A673 (cell line): ENCODE measurements at regions not wholly inside any gene's neighbourhood (a gene's known extent, or its start where the extent isn't known, plus 50 kb on each side); places are given as distances from the start of the nearest gene placed in this dataset.

ENCODE experiments used
- BruUV-seq: library from RNA; stranded (reverse); fragments of 400-500 nt; replicated peaks from 2 replicates; lab custom pipeline; 2021; lab: Mats Ljungman, UMichigan
- CTCF ChIA-PET: fragments of 300-600 bp; sonication (Branson Sonifier 250); formaldehyde crosslinking; loops from one replicate; lab custom pipeline; 2022; ENCODE audit warnings: antibody characterized with exemption; lab: Charles Lee
- POLR2A ChIA-PET: fragments of 300-600 bp; sonication (Branson Sonifier 250); formaldehyde crosslinking; loops from one replicate; lab custom pipeline; 2022; ENCODE audit warnings: antibody characterized with exemption; ENCODE audit not compliant: low non-redundant PET; lab: Charles Lee
- DNase-seq: peaks from one replicate; pipeline ENCODE4 v3.0.0-alpha.2; 2015; ENCODE audit warnings: low spot score
- H3K27ac ChIP-seq: fragments of 200-600 bp; sonication (generic); 2 replicates; pipeline ENCODE4 v1.5.1; 2016; ENCODE audit warnings: mixed run types, low read depth, mild to moderate bottlenecking, mixed read lengths, antibody characterized with exemption, low read length; ENCODE audit not compliant: poor library complexity, severe bottlenecking
- H3K27me3 ChIP-seq: fragments of 200-600 bp; sonication (generic); replicated peaks from 2 replicates; pipeline ENCODE4 v1.6.1; 2017; ENCODE audit warnings: mixed run types, low read depth, mild to moderate bottlenecking, mixed read lengths, antibody characterized with exemption, low read length; ENCODE audit not compliant: insufficient read depth, poor library complexity
- H3K36me3 ChIP-seq: fragments of 200-600 bp; sonication (generic); 2 replicates; pipeline ENCODE4 v1.6.1; 2016; ENCODE audit warnings: mixed run types, mild to moderate bottlenecking, mixed read lengths, antibody characterized with exemption, low read length; ENCODE audit not compliant: insufficient read depth, poor library complexity, severe bottlenecking
- H3K4me1 ChIP-seq: fragments of 200-600 bp; sonication (generic); 2 replicates; pipeline ENCODE4 v1.6.1; 2017; ENCODE audit warnings: mixed run types, mild to moderate bottlenecking, mixed read lengths, antibody characterized with exemption, low read length; ENCODE audit not compliant: insufficient read depth, poor library complexity, severe bottlenecking
- H3K4me3 ChIP-seq: fragments of 200-600 bp; sonication (generic); 2 replicates; pipeline ENCODE4 v1.5.1; 2016; ENCODE audit warnings: low read depth, mixed run types, mild to moderate bottlenecking, mixed read lengths, low read length; ENCODE audit not compliant: poor library complexity, severe bottlenecking
- H3K9me3 ChIP-seq: fragments of 200-600 bp; sonication (generic); 2 replicates; pipeline ENCODE4 v1.6.1; 2016; ENCODE audit warnings: mixed run types, low read depth, mild to moderate bottlenecking, mixed read lengths, antibody characterized with exemption, low read length; ENCODE audit not compliant: poor library complexity, severe bottlenecking
- EZH2 ChIP-seq: fragments of 200-600 bp; sonication (generic); IDR thresholded peaks from 2 replicates; pipeline ENCODE4 v1.6.1; 2017; ENCODE audit warnings: borderline replicate concordance, low read depth, mild to moderate bottlenecking, mixed read lengths, antibody characterized with exemption, low read length; ENCODE audit not compliant: poor library complexity, severe bottlenecking
- intact Hi-C: fragments of 100-400 bp; cut with micrococcal nuclease; formaldehyde crosslinking; loops from one replicate; pipeline ENCODE4 v1.10.0; 2022; ENCODE audit not compliant: unreplicated experiment
- TF ChIP-seq, protein P1 (sequence below): fragments of 300-800, 200-600 bp; sonication (generic); conservative IDR thresholded peaks from 2 replicates; pipeline ENCODE4 v1.5.1; 2017; ENCODE audit warnings: low read depth, mild to moderate bottlenecking, antibody characterized with exemption, low read length, moderate library complexity, mixed read lengths

DNA sequence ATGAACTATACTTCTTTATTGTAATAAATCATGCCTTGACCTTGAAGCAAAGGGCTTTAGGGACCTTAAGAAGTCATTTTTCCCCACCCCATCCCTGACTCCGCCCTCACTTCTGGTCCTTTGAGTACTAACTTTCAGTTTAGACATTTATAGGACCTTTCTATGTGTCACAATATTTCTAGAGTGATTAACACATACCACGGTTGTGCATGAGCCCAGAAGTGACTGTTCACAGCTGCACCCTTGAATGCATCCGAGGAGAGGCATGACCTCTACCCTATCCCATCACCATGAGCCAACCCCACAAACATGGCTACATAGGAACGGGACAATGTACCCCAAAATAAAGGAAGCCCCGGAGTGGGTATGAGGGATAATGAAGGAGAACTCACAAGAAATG, 160.3 kb downstream of the HSD17B3 start:
- no peak for TF ChIP-seq EZH2
- TF ChIP-seq, protein P1, sequence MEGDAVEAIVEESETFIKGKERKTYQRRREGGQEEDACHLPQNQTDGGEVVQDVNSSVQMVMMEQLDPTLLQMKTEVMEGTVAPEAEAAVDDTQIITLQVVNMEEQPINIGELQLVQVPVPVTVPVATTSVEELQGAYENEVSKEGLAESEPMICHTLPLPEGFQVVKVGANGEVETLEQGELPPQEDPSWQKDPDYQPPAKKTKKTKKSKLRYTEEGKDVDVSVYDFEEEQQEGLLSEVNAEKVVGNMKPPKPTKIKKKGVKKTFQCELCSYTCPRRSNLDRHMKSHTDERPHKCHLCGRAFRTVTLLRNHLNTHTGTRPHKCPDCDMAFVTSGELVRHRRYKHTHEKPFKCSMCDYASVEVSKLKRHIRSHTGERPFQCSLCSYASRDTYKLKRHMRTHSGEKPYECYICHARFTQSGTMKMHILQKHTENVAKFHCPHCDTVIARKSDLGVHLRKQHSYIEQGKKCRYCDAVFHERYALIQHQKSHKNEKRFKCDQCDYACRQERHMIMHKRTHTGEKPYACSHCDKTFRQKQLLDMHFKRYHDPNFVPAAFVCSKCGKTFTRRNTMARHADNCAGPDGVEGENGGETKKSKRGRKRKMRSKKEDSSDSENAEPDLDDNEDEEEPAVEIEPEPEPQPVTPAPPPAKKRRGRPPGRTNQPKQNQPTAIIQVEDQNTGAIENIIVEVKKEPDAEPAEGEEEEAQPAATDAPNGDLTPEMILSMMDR: no peak
- no peaks in the 10 kb centered on the region for H3K9me3 ChIP-seq
- BruUV-seq: no TSS peak
- H3K4me3 ChIP-seq: no peak overlapping the region
- no peak for DNase-seq
- H3K27ac ChIP-seq: no peak overlapping the region
- ChIA-PET POLR2A (no interaction called here), CTCF (no interaction called here)
- intact Hi-C loops: no loop called here
- no peaks in the 10 kb centered on the region for H3K36me3 ChIP-seq
- H3K4me1 ChIP-seq: peaks cover 9% of the 10 kb centered on the region
- no peaks in the 10 kb centered on the region for H3K27me3 ChIP-seq

DNA sequence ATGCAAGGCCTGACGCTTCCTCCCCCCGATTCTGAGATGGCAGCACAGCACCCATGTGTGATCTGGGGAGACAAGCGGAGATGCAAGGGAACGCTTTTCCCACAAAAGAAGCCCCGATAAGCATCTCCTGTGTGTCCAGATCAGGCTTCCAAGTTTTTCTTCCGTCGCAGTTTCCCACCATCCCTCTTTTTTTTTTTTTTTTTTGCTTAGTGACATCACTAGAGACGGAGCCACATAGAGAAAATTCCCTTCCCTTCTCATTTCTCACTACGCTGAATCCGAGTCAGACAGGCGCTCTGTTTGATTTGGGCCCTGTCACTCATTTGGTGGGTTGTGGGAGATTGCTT, 160.9 kb downstream of the HSD17B3 start:
- no TSS peak for BruUV-seq
- Histone ChIP-seq H3K4me1 (peaks cover 9% of the 10 kb centered on the region), H3K27me3 (no peaks in the 10 kb centered on the region), H3K36me3 (no peaks in the 10 kb centered on the region), H3K9me3 (no peaks in the 10 kb centered on the region), H3K4me3 (no peak overlapping the region), H3K27ac (no peak overlapping the region)
- intact Hi-C loops: no loop called here
- ChIA-PET POLR2A (no interaction called here), CTCF (no interaction called here)
- DNase-seq: no peak
- no peak for TF ChIP-seq EZH2
- TF ChIP-seq, protein P1: no peak

DNA sequence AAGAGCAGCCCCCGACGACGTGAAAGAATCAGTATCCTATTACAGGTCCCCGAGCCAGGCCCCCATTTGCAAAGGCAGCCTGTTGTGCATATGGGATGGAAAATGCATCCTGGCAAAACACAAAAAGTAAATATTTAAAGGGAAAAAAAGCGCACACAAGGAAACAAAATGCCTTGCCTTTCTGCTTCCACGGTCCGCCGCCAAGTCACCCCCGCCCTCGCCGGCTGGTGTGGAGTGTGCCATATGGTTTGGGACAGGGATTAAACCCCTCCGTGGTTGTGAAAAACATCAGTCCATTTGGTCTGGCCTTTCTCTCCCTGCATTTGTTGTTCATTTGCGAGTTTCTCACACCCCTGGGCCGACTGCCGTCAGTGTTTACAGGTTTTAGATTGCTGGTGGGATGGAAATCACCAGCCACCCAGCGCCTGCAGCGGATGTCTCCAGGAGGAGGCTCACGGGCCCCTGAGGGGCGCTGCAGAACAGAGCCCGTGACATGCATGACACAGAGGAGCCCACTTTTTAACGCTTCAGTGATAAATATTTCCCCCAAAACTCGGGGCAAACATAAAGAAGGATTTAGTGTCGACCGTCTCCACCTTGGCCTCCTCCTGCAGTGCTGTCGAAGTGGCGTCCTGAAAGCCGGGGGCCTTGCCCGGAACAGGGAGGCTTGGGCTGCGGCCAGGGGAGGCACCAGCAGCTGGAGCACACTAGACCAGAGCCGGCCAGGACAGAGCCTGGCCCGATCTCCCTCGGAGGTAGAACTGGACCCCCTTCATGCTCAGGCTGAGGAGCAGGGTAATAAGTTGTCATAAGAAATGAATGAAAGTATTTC, 161.5 kb downstream of the HSD17B3 start:
- Histone ChIP-seq H3K4me1 (peaks cover 9% of the 10 kb centered on the region), H3K27ac (no peak overlapping the region), H3K27me3 (no peaks in the 10 kb centered on the region), H3K36me3 (no peaks in the 10 kb centered on the region), H3K9me3 (no peaks in the 10 kb centered on the region), H3K4me3 (no peak overlapping the region)
- POLR2A ChIA-PET: no interaction called here
- TF ChIP-seq EZH2: no peak
- TF ChIP-seq, protein P1: no peak
- CTCF ChIA-PET: no interaction called here
- intact Hi-C loops: no loop called here
- no peak for DNase-seq
- BruUV-seq: no TSS peak
